Effector memory CD4-positive, alpha-beta T cell (primary cell): ENCODE measurements at regions not wholly inside any gene's neighbourhood (a gene's known extent, or its start where the extent isn't known, plus 50 kb on each side); places are given as distances from the start of the nearest gene placed in this dataset.

Experiments
- DNase-seq, 3 donors: peaks; one replicate each; pipeline ENCODE4 v3.0.0-alpha.2; 2020
- H3K27ac ChIP-seq: 2 replicates; pipeline ENCODE4 v1.7.0; 2013; ENCODE audit warnings: mild to moderate bottlenecking, low read length, moderate library complexity; ENCODE audit not compliant: insufficient read depth, poor library complexity, severe bottlenecking
- H3K27me3 ChIP-seq: replicated peaks from 2 replicates; pipeline ENCODE4 v1.7.0; 2013; ENCODE audit warnings: mild to moderate bottlenecking, low read length; ENCODE audit not compliant: insufficient read depth, control insufficient read depth, poor library complexity, severe bottlenecking
- H3K36me3 ChIP-seq: 2 replicates; pipeline ENCODE4 v1.7.0; 2013; ENCODE audit warnings: mild to moderate bottlenecking, low read length, moderate library complexity; ENCODE audit not compliant: control insufficient read depth, insufficient read depth
- H3K4me1 ChIP-seq: 2 replicates; pipeline ENCODE4 v1.7.0; 2013; ENCODE audit warnings: low read length, mild to moderate bottlenecking; ENCODE audit not compliant: control insufficient read depth, insufficient read depth, poor library complexity, severe bottlenecking
- H3K4me3 ChIP-seq: 2 replicates; pipeline ENCODE4 v1.7.0; 2013; ENCODE audit warnings: low read length, low read depth, mild to moderate bottlenecking; ENCODE audit not compliant: insufficient read depth, poor library complexity, severe bottlenecking
- H3K9me3 ChIP-seq: 2 replicates; pipeline ENCODE4 v1.7.0; 2013; ENCODE audit warnings: mild to moderate bottlenecking, low read length, moderate library complexity; ENCODE audit not compliant: control insufficient read depth

GRCh38 chr15:95471690-95472086 is 858.8 kb upstream of the NR2F2 start:
- Histone ChIP-seq H3K27me3 (no peaks in the 10 kb centered on the region), H3K36me3 (no peaks in the 10 kb centered on the region), H3K9me3 (no peaks in the 10 kb centered on the region), H3K4me1 (no peaks in the 10 kb centered on the region), H3K4me3 (no peak overlapping the region), H3K27ac (no peak overlapping the region)
- no peak for DNase-seq

GRCh38 chr15:95475067-95475466 is 855.4 kb upstream of the NR2F2 start:
- H3K4me3 ChIP-seq, result no peak overlapping the region
- no peaks in the 10 kb centered on the region for H3K4me1 ChIP-seq
- H3K27ac ChIP-seq, result no peak overlapping the region
- H3K36me3 ChIP-seq, result no peaks in the 10 kb centered on the region
- DNase-seq, result no peak
- no peaks in the 10 kb centered on the region for H3K27me3 ChIP-seq
- H3K9me3 ChIP-seq, result no peaks in the 10 kb centered on the region

DNA sequence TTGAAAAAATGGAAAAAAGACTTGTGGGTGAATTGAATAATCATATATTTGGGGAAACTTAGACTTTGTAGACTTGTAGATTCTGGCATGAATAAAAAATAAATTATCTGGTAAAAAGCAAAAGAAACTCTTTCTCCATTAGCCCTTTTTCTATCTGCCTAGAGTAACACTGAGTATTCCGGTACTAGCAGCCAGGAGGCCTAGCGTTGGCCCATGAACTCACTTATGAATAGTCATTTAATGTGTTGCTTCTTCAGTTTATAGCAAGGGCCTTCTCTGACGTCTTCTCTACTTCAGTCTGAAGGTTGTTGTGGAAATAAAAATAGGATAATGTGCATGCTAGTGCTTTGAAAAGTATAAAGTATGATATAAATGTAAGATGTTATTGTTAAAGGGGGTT is 851.2 kb upstream of the NR2F2 start:
- Histone ChIP-seq H3K27ac (no peak overlapping the region), H3K36me3 (no peaks in the 10 kb centered on the region), H3K4me3 (no peak overlapping the region), H3K9me3 (no peaks in the 10 kb centered on the region), H3K4me1 (no peaks in the 10 kb centered on the region), H3K27me3 (no peaks in the 10 kb centered on the region)
- no peak for DNase-seq

DNA sequence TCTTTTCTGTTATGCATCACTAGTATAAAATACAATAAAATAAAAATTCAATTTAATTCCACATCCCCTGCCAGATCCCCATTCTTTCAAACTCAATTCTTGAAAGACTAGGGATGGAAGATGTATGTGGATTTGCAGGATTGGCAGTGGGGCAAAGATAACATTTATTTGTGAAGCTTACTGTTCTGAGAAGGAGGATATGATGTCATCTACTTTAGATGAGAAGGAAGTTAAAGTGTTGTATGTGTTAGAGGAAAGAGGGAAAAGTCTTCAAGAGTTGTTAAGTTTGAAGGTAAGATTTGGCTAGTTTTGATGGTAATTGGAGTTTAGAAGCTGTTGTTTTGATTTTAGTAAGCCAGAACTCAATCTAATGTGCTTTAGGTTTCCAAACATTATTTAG is 845.1 kb upstream of the NR2F2 start:
- Histone ChIP-seq H3K4me1 (no peaks in the 10 kb centered on the region), H3K9me3 (peaks cover 4% of the 10 kb centered on the region), H3K4me3 (no peak overlapping the region), H3K27me3 (no peaks in the 10 kb centered on the region), H3K27ac (no peak overlapping the region), H3K36me3 (no peaks in the 10 kb centered on the region)
- DNase-seq, result no peak

- Histone ChIP-seq H3K4me3 (no peak overlapping the region), H3K27me3 (no peaks in the 10 kb centered on the region), H3K36me3 (no peaks in the 10 kb centered on the region), H3K9me3 (peaks cover 4% of the 10 kb centered on the region), H3K27ac (no peak overlapping the region), H3K4me1 (no peaks in the 10 kb centered on the region)
- no peak for DNase-seq
Measured at GRCh38 chr15:95486224-95486623, 844.3 kb upstream of the NR2F2 start.

- H3K36me3 ChIP-seq, result no peaks in the 10 kb centered on the region
- H3K4me1 ChIP-seq, result no peaks in the 10 kb centered on the region
- H3K27me3 ChIP-seq, result no peaks in the 10 kb centered on the region
- H3K4me3 ChIP-seq, result no peak overlapping the region
- peaks cover 4% of the 10 kb centered on the region for H3K9me3 ChIP-seq
- H3K27ac ChIP-seq, result no peak overlapping the region
- no peak for DNase-seq
Measured at GRCh38 chr15:95489103-95489502, 841.4 kb upstream of the NR2F2 start.

GRCh38 chr15:95492388-95493070 is 838.0 kb upstream of the NR2F2 start:
- Histone ChIP-seq H3K27me3 (no peaks in the 10 kb centered on the region), H3K4me3 (no peak overlapping the region), H3K4me1 (no peaks in the 10 kb centered on the region), H3K9me3 (no peaks in the 10 kb centered on the region), H3K27ac (no peak overlapping the region), H3K36me3 (no peaks in the 10 kb centered on the region)
- DNase-seq, result no peak

- H3K9me3 ChIP-seq, result no peaks in the 10 kb centered on the region
- no peaks in the 10 kb centered on the region for H3K4me1 ChIP-seq
- H3K27me3 ChIP-seq, result no peaks in the 10 kb centered on the region
- H3K36me3 ChIP-seq, result no peaks in the 10 kb centered on the region
- H3K27ac ChIP-seq, result no peak overlapping the region
- no peak for DNase-seq
- H3K4me3 ChIP-seq, result no peak overlapping the region
Measured at GRCh38 chr15:95494971-95495541, 835.4 kb upstream of the NR2F2 start.

DNA sequence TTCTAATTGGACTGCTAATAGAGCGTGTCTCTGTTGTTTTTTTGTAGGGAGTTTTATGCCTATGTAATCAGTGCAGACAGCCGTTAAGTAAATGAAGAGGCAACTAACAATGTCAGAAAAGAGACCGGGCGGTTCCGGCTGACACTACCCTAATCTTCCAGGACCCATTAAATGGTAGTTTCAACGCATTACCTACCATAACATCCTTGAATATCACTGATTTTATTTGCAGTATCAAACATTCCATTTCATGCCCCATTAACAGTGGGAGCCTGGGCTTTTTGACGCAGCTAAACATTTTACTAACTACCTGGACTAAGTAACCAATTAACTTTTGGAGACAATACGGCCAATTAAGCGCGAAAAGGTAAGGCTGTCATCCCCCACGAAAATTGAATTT is 832.9 kb upstream of the NR2F2 start:
- DNase-seq, result no peak
- Histone ChIP-seq H3K27ac (no peak overlapping the region), H3K9me3 (no peaks in the 10 kb centered on the region), H3K4me1 (no peaks in the 10 kb centered on the region), H3K36me3 (no peaks in the 10 kb centered on the region), H3K4me3 (no peak overlapping the region), H3K27me3 (no peaks in the 10 kb centered on the region)

GRCh38 chr15:95498961-95499360 is 831.5 kb upstream of the NR2F2 start:
- H3K9me3 ChIP-seq, result no peaks in the 10 kb centered on the region
- H3K4me1 ChIP-seq, result no peaks in the 10 kb centered on the region
- DNase-seq, result no peak
- no peak overlapping the region for H3K27ac ChIP-seq
- no peak overlapping the region for H3K4me3 ChIP-seq
- H3K27me3 ChIP-seq, result no peaks in the 10 kb centered on the region
- no peaks in the 10 kb centered on the region for H3K36me3 ChIP-seq
